IMR-90 (cell line): ENCODE measurements at regions not wholly inside any gene's neighbourhood (a gene's known extent, or its start where the extent isn't known, plus 50 kb on each side); places are given as distances from the start of the nearest gene placed in this dataset.

Source experiments
- ATAC-seq: fragments of 200-7000 bp; cut with Tn5 transposase; 2 replicates; pipeline ENCODE4 v1.9.1; 2020; ENCODE audit warnings: low read depth, mild to moderate bottlenecking, moderate library complexity
- BruUV-seq: library from RNA; stranded (reverse); fragments of 400-500 nt; replicated peaks from 2 replicates; lab custom pipeline; 2021; lab: Mats Ljungman, UMichigan
- CTCF ChIA-PET: fragments of 300-600 bp; formaldehyde crosslinking; extraction: SDS; loops from one replicate; lab custom pipeline; 2021; ENCODE audit warnings: antibody characterized with exemption; lab: Yijun Ruan, JAX
- POLR2A ChIA-PET: fragments of 300-600 bp; sonication (Branson Sonifier 250); formaldehyde crosslinking; loops from one replicate; lab custom pipeline; 2022; ENCODE audit warnings: antibody characterized with exemption; ENCODE audit not compliant: unreplicated experiment; lab: Charles Lee
- DNase-seq: peaks from one replicate; pipeline ENCODE4 v3.0.0; 2013
- H2AFZ ChIP-seq: replicated peaks from 2 replicates; pipeline ENCODE3; 2013; ENCODE audit warnings: low read length, mild to moderate bottlenecking; ENCODE audit not compliant: poor library complexity
- H2AK5ac ChIP-seq: 2 replicates; pipeline ENCODE4 v1.6.1; 2013; ENCODE audit warnings: low read depth, low read length, inconsistent platforms
- H2AK9ac ChIP-seq: replicated peaks from 2 replicates; pipeline ENCODE3; 2013; ENCODE audit warnings: mild to moderate bottlenecking, low read depth, low read length, moderate library complexity; ENCODE audit not compliant: poor library complexity
- H2BK120ac ChIP-seq: 2 replicates; pipeline ENCODE4 v1.6.1; 2013; ENCODE audit warnings: low read depth, low read length, inconsistent platforms
- H2BK15ac ChIP-seq: 3 replicates; pipeline ENCODE4 v1.6.1; 2013; ENCODE audit warnings: low read depth, low read length, inconsistent platforms
- H2BK20ac ChIP-seq: 2 replicates; pipeline ENCODE4 v1.6.1; 2013; ENCODE audit warnings: low read depth, mild to moderate bottlenecking, inconsistent platforms, low read length, moderate library complexity
- H2BK5ac ChIP-seq: 2 replicates; pipeline ENCODE4 v1.6.1; 2013; ENCODE audit warnings: mild to moderate bottlenecking, low read depth, low read length, inconsistent platforms; ENCODE audit not compliant: poor library complexity, severe bottlenecking
- H3K14ac ChIP-seq: replicated peaks from 2 replicates; pipeline ENCODE4 v1.6.1; 2013; ENCODE audit warnings: low read depth, low read length, inconsistent platforms
- H3K18ac ChIP-seq: 2 replicates; pipeline ENCODE4 v1.6.1; 2013; ENCODE audit warnings: low read depth, low read length, control low read depth
- H3K23ac ChIP-seq: 2 replicates; pipeline ENCODE4 v1.6.1; 2013; ENCODE audit warnings: low read depth, low read length, inconsistent platforms
- H3K27ac ChIP-seq: 2 replicates; pipeline ENCODE4 v1.5.1; 2013; ENCODE audit warnings: mild to moderate bottlenecking, control low read depth, low read length; ENCODE audit not compliant: insufficient read depth
- H3K27me3 ChIP-seq: 2 replicates; pipeline ENCODE4 v1.6.1; 2013; ENCODE audit warnings: low read length; ENCODE audit not compliant: control insufficient read depth, insufficient read depth
- H3K36me3 ChIP-seq: 2 replicates; pipeline ENCODE4 v1.6.1; 2013; ENCODE audit warnings: low read length, mixed read lengths; ENCODE audit not compliant: control insufficient read depth, insufficient read depth
- H3K4ac ChIP-seq: 2 replicates; pipeline ENCODE4 v1.6.1; 2013; ENCODE audit warnings: low read depth, low read length, inconsistent platforms
- H3K4me1 ChIP-seq: 2 replicates; pipeline ENCODE4 v1.6.1; 2013; ENCODE audit warnings: low read length, mixed read lengths; ENCODE audit not compliant: control insufficient read depth, insufficient read depth
- H3K4me2 ChIP-seq: 2 replicates; pipeline ENCODE4 v1.6.1; 2013; ENCODE audit warnings: low read depth, mild to moderate bottlenecking, control low read depth, low read length, moderate library complexity
- H3K4me3 ChIP-seq: 2 replicates; pipeline ENCODE4 v1.5.1; 2013; ENCODE audit warnings: low read depth, mild to moderate bottlenecking, control low read depth, low read length, moderate library complexity; ENCODE audit not compliant: insufficient read depth
- H3K56ac ChIP-seq: 2 replicates; pipeline ENCODE4 v1.6.1; 2013; ENCODE audit warnings: low read length, inconsistent platforms; ENCODE audit not compliant: insufficient read depth; ENCODE audit errors: extremely low read depth
- H3K79me1 ChIP-seq, 2 experiments: 2 replicates each; pipeline ENCODE4 v1.6.1; 2013; ENCODE audit warnings: low read length in 2 of 2, inconsistent platforms in 1 of 2, low read depth in 1 of 2
- H3K9ac ChIP-seq: 2 replicates; pipeline ENCODE4 v1.6.1; 2013; ENCODE audit warnings: low read depth, low read length, control low read depth
- H3K9me1 ChIP-seq: 2 replicates; pipeline ENCODE4 v1.6.1; 2013; ENCODE audit warnings: low read length, inconsistent platforms; ENCODE audit not compliant: insufficient read depth
- H3K9me3 ChIP-seq: 2 replicates; pipeline ENCODE4 v1.6.1; 2013; ENCODE audit warnings: low read length; ENCODE audit not compliant: control insufficient read depth, insufficient read depth
- H4K20me1 ChIP-seq: 2 replicates; pipeline ENCODE4 v1.6.1; 2013; ENCODE audit warnings: low read length, inconsistent platforms; ENCODE audit not compliant: insufficient read depth
- H4K5ac ChIP-seq: 2 replicates; pipeline ENCODE4 v1.6.1; 2013; ENCODE audit warnings: mild to moderate bottlenecking, low read depth, low read length, control low read depth
- H4K8ac ChIP-seq, 2 experiments: 2 replicates each; pipeline ENCODE4 v1.6.1; 2013; ENCODE audit warnings: low read depth in 2 of 2, low read length in 2 of 2, control low read depth in 1 of 2, inconsistent platforms in 1 of 2
- H4K91ac ChIP-seq: 2 replicates; pipeline ENCODE4 v1.6.1; 2013; ENCODE audit warnings: low read depth, low read length, inconsistent platforms; ENCODE audit not compliant: insufficient read depth
- BHLHE40 ChIP-seq: fragments of 150-350 bp; IDR thresholded peaks from 2 replicates; pipeline ENCODE4 v1.6.1; 2016; ENCODE audit warnings: mild to moderate bottlenecking, low read depth, low read length
- CHD1 ChIP-seq: IDR thresholded peaks from 2 replicates; pipeline ENCODE4 v1.6.1; 2012; ENCODE audit warnings: low read depth, low read length, improper control_type of control experiment
- CTCF ChIP-seq: conservative IDR thresholded peaks from 2 replicates; pipeline ENCODE4 v1.5.1; 2012; ENCODE audit warnings: mild to moderate bottlenecking, low read depth, low read length, improper control_type of control experiment
- FOS ChIP-seq: fragments of 150-350 bp; IDR thresholded peaks from 2 replicates; pipeline ENCODE4 v1.6.1; 2016; ENCODE audit warnings: low read depth, low read length
- MAFK ChIP-seq: IDR thresholded peaks from 2 replicates; pipeline ENCODE4 v1.6.1; 2012; ENCODE audit warnings: low read depth, low read length, improper control_type of control experiment
- MXI1 ChIP-seq: IDR thresholded peaks from 2 replicates; pipeline ENCODE4 v1.6.1; 2012; ENCODE audit warnings: low read depth, mild to moderate bottlenecking, low read length, moderate library complexity, borderline replicate concordance
- POLR2A ChIP-seq: IDR thresholded peaks from 2 replicates; pipeline ENCODE4 v1.6.1; 2012; ENCODE audit warnings: mild to moderate bottlenecking, low read depth, low read length
- RAD21 ChIP-seq: IDR thresholded peaks from 2 replicates; pipeline ENCODE4 v1.6.1; 2012; ENCODE audit warnings: low read length, improper control_type of control experiment
- RFX5 ChIP-seq: IDR thresholded peaks from 2 replicates; pipeline ENCODE4 v1.8.0; 2012; ENCODE audit warnings: low read depth, mild to moderate bottlenecking, low read length, moderate library complexity
- SMC3 ChIP-seq: fragments of 150-350 bp; IDR thresholded peaks from 2 replicates; pipeline ENCODE4 v1.6.1; 2016; ENCODE audit warnings: low read depth, mild to moderate bottlenecking, antibody characterized with exemption, low read length, moderate library complexity
- WGBS, 2 experiments: methylation state at CpG; one replicate each; pipeline versions ENCODE4 v1.1.5 to v1.1.7; 2013; ENCODE audit warnings: missing lambda C conversion rate in 2 of 2; ENCODE audit not compliant: insufficient read length in 1 of 2; ENCODE audit errors: extremely low coverage in 2 of 2; 5-methylcytosine and 5-hydroxymethylcytosine counted together
- dilution Hi-C: fragments of 300-500 bp; cut with HindIII; formaldehyde crosslinking; loops from one replicate; pipeline ENCODE4 v1.14.3; 2018; ENCODE audit warnings: low sequenced_read_pairs; ENCODE audit not compliant: unreplicated experiment
- in situ Hi-C: fragments of 300-500 bp; cut with MboI; formaldehyde crosslinking; loops from 3 replicates; pipeline ENCODE4 v1.14.3; 2019; ENCODE audit warnings: low sequenced_read_pairs, inconsistent platforms, mixed read lengths
- intact Hi-C: fragments of 100-400 bp; cut with micrococcal nuclease; formaldehyde crosslinking; loops from 2 replicates; pipeline ENCODE4 v1.10.0; 2022

- H2BK120ac ChIP-seq = no peak overlapping the region
- POLR2A ChIA-PET = no interaction called here
- H3K4me1 ChIP-seq = no peaks in the 10 kb centered on the region
- H2BK20ac ChIP-seq = no peak overlapping the region
- H3K4me3 ChIP-seq = no peak overlapping the region
- no peak overlapping the region for H4K5ac ChIP-seq
- no peak overlapping the region for H3K18ac ChIP-seq
- no peak overlapping the region for H2AFZ ChIP-seq
- no peak overlapping the region for H3K27ac ChIP-seq
- H2AK9ac ChIP-seq = no peak overlapping the region
- in situ Hi-C loops = no loop called here
- BruUV-seq = no TSS peak
- WGBS, 2 experiments = no CpG with 5 or more reads among the region's 4 CpGs
- TF ChIP-seq CHD1 (no peak), MXI1 (no peak), MAFK (no peak), SMC3 (no peak), CTCF (no peak), BHLHE40 (no peak), RFX5 (no peak), FOS (no peak), RAD21 (no peak), POLR2A (no peak)
- no peaks in the 10 kb centered on the region for H3K36me3 ChIP-seq
- H4K8ac ChIP-seq = no peak overlapping the region
- DNase-seq = no peak
- no peak overlapping the region for H3K56ac ChIP-seq
- H3K9me1 ChIP-seq = no peaks in the 10 kb centered on the region
- no peak overlapping the region for H2AK5ac ChIP-seq
- H2BK15ac ChIP-seq = no peak overlapping the region
- intact Hi-C loops = no loop called here
- no peaks in the 10 kb centered on the region for H3K27me3 ChIP-seq
- H3K79me1 ChIP-seq = no peaks in the 10 kb centered on the region
- no peak overlapping the region for H3K14ac ChIP-seq
- H4K91ac ChIP-seq = no peak overlapping the region
- no peak overlapping the region for H3K9ac ChIP-seq
- ATAC-seq = no peak
- no peak overlapping the region for H3K4ac ChIP-seq
- no peaks in the 10 kb centered on the region for H4K20me1 ChIP-seq
- dilution Hi-C loops = no loop called here
- no peak overlapping the region for H2BK5ac ChIP-seq
- CTCF ChIA-PET = no interaction called here
- no peak overlapping the region for H3K4me2 ChIP-seq
- no peaks in the 10 kb centered on the region for H3K9me3 ChIP-seq
- H3K23ac ChIP-seq = no peak overlapping the region
These were observed 750.0 kb upstream of the ID2 start for GRCh38 chr2:7931808-7932207.
